ENCODE measurements at regions not wholly inside any gene's neighbourhood (a gene's known extent, or its start where the extent isn't known, plus 50 kb on each side); places are given as distances from the start of the nearest gene placed in this dataset.

GRCh38 chr13:106374631-106375030 is 160.8 kb downstream of the EFNB2 start:
- Histone ChIP-seq H3K27me3 (no peaks in the 10 kb centered on the region), H3K4me3 (replicated peaks in 1 of 3) (no peak overlapping the region), H3K36me3 (no peaks in the 10 kb centered on the region), H3K9me3 (no peaks in the 10 kb centered on the region), H3K27ac (no peak overlapping the region), H3K4me1 (no peaks in the 10 kb centered on the region)
- no peak for DNase-seq
- no peak for TF ChIP-seq POLR2A (IDR thresholded peaks at IDR 0.05)
- TF ChIP-seq, protein P1, sequence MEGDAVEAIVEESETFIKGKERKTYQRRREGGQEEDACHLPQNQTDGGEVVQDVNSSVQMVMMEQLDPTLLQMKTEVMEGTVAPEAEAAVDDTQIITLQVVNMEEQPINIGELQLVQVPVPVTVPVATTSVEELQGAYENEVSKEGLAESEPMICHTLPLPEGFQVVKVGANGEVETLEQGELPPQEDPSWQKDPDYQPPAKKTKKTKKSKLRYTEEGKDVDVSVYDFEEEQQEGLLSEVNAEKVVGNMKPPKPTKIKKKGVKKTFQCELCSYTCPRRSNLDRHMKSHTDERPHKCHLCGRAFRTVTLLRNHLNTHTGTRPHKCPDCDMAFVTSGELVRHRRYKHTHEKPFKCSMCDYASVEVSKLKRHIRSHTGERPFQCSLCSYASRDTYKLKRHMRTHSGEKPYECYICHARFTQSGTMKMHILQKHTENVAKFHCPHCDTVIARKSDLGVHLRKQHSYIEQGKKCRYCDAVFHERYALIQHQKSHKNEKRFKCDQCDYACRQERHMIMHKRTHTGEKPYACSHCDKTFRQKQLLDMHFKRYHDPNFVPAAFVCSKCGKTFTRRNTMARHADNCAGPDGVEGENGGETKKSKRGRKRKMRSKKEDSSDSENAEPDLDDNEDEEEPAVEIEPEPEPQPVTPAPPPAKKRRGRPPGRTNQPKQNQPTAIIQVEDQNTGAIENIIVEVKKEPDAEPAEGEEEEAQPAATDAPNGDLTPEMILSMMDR (IDR thresholded peaks at IDR 0.05) = no peak
- intact Hi-C loops (cut with DNase I) = no loop called here
- WGBS, 2 donors = 93 to 97% methylated on average over 10 of the region's 10 CpGs

DNA sequence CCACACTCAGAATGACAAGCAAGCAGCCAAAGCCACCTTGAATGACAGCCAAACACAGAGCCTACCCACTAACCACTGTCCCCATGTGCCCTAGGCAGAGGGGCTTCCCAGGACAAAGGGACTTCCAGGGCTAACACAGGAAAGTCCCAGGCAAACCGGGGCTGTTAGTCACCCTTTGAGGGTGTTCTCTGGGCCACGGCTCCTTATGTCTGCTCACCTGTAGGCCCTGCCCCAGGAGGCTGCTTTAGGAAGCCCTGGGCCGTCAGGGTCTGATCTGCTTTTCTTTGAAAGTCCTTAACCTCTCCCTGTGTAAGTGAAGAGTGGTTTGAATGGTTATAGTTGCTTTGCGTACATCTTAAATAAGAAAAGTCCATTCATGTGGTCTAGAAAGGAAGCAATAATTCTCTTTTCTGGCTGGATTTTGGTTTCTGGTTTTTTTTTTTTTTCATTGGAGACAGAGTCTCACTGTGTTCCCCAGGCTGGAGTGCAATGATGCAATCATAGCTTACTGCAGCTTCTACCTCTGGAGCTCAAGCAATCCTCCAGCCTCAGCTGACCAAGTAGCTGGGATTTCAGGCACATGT is 161.4 kb downstream of the EFNB2 start:
- no peak overlapping the region for H3K27ac ChIP-seq
- 64 to 67% methylated on average over 4 of the region's 4 CpGs for WGBS, 2 donors
- no peak overlapping the region for H3K4me3 ChIP-seq (replicated peaks in 1 of 3)
- intact Hi-C loops (cut with DNase I) = no loop called here
- TF ChIP-seq, protein P1 (IDR thresholded peaks at IDR 0.05) = no peak
- TF ChIP-seq POLR2A (IDR thresholded peaks at IDR 0.05) = no peak
- no peaks in the 10 kb centered on the region for H3K36me3 ChIP-seq
- no peaks in the 10 kb centered on the region for H3K4me1 ChIP-seq
- no peaks in the 10 kb centered on the region for H3K9me3 ChIP-seq
- H3K27me3 ChIP-seq = no peaks in the 10 kb centered on the region
- no peak for DNase-seq

GRCh38 chr13:106373304-106373988 is 162.0 kb downstream of the EFNB2 start:
- Histone ChIP-seq H3K9me3 (no peaks in the 10 kb centered on the region), H3K27me3 (no peaks in the 10 kb centered on the region), H3K36me3 (no peaks in the 10 kb centered on the region), H3K4me1 (no peaks in the 10 kb centered on the region), H3K4me3 (replicated peaks in 1 of 3) (no peak overlapping the region), H3K27ac (no peak overlapping the region)
- intact Hi-C loops (cut with DNase I) = no loop called here
- 36 to 46% methylated on average over 6 to 7 of the region's 7 CpGs for WGBS, 2 donors
- no peak for TF ChIP-seq POLR2A (IDR thresholded peaks at IDR 0.05)
- TF ChIP-seq, protein P1 (IDR thresholded peaks at IDR 0.05) = no peak
- no peak for DNase-seq

GRCh38 chr13:106372199-106373155 is 163.0 kb downstream of the EFNB2 start:
- Histone ChIP-seq H3K36me3 (no peaks in the 10 kb centered on the region), H3K4me1 (no peaks in the 10 kb centered on the region), H3K27ac (no peak overlapping the region), H3K9me3 (no peaks in the 10 kb centered on the region), H3K27me3 (no peaks in the 10 kb centered on the region), H3K4me3 (replicated peaks in 1 of 3) (no peak overlapping the region)
- intact Hi-C loops (cut with DNase I) = no loop called here
- 73 to 75% methylated on average over 7 of the region's 7 CpGs for WGBS, 2 donors
- TF ChIP-seq POLR2A (IDR thresholded peaks at IDR 0.05) = no peak
- TF ChIP-seq, protein P1 (IDR thresholded peaks at IDR 0.05) = no peak
- no peak for DNase-seq

Data from thyroid gland (tissue), 4 donors.